AG04450 (cell line): ENCODE measurements at regions not wholly inside any gene's neighbourhood (a gene's known extent, or its start where the extent isn't known, plus 50 kb on each side); places are given as distances from the start of the nearest gene placed in this dataset.
A peak's percentile ranks its signal among the peaks of the same experiment; 100 is the strongest.

Source experiments
- CTCF ChIA-PET: fragments of 300-600, 350-600 bp; formaldehyde crosslinking; extraction: SDS; loops from one replicate; lab custom pipeline; 2022; ENCODE audit warnings: antibody characterized with exemption, inconsistent platforms; lab: Charles Lee
- POLR2A ChIA-PET: fragments of 350-600 bp; formaldehyde crosslinking; extraction: SDS; loops from one replicate; lab custom pipeline; 2021; ENCODE audit warnings: antibody characterized with exemption, inconsistent platforms; lab: Yijun Ruan, JAX
- DNase-seq: peaks from one replicate; pipeline ENCODE4 v3.0.0-alpha.2; 2011; ENCODE audit warnings: low read depth, low spot score
- H3K27ac ChIP-seq: one replicate; pipeline ENCODE4 v1.5.1; 2012; ENCODE audit warnings: low read depth, low read length, control low read depth
- H3K27me3 ChIP-seq: one replicate; pipeline ENCODE4 v1.6.0; 2012; ENCODE audit warnings: low read length; ENCODE audit not compliant: control insufficient read depth, insufficient read depth
- H3K4me3 ChIP-seq: 2 replicates; pipeline ENCODE4 v1.5.1; 2011; ENCODE audit warnings: mild to moderate bottlenecking, low read depth, low read length, control low read depth
- H3K9me3 ChIP-seq: 2 replicates; pipeline ENCODE4 v1.5.1; 2012; ENCODE audit warnings: low read length; ENCODE audit not compliant: control insufficient read depth, insufficient read depth
- CTCF ChIP-seq: IDR thresholded peaks from 2 replicates; pipeline ENCODE4 v1.5.1; 2011; ENCODE audit warnings: low read depth, low read length, control low read depth, inconsistent platforms

GRCh38 chr20:4585104-4585753 lies 101.0 kb upstream of the PRNP start:
- ChIA-PET POLR2A (interaction anchor here (0.6 to 0.7 kb wide), 2 partner anchors 338 to 1933 kb away, joined by 4 to 5 read pairs; partner anchors contain the start of gene NOP56), CTCF (no interaction called here)
- Histone ChIP-seq H3K27me3 (no peaks in the 10 kb centered on the region), H3K4me3 (no peak overlapping the region), H3K27ac (no peak overlapping the region), H3K9me3 (peaks cover 3% of the 10 kb centered on the region; the same call in 1 of the 2 replicates)
- DNase-seq, result no peak
- no peak for TF ChIP-seq CTCF

GRCh38 chr20:4584510-4584909 lies 101.7 kb upstream of the PRNP start:
- Histone ChIP-seq H3K4me3 (no peak overlapping the region), H3K9me3 (peaks cover 3% of the 10 kb centered on the region; the same call in 1 of the 2 replicates), H3K27ac (no peak overlapping the region), H3K27me3 (no peaks in the 10 kb centered on the region)
- TF ChIP-seq CTCF, result no peak
- no peak for DNase-seq
- ChIA-PET CTCF (no interaction called here), POLR2A (interaction anchor here (0.7 kb wide), 1 partner anchor 83 kb away, joined by 3 read pairs; no protein-coding TSS in a partner anchor)

GRCh38 chr20:4581838-4582237 lies 104.4 kb upstream of the PRNP start:
- H3K4me3 ChIP-seq, result no peak overlapping the region
- H3K9me3 ChIP-seq, result peaks cover 3% of the 10 kb centered on the region; the same call in 1 of the 2 replicates
- ChIA-PET POLR2A (no interaction called here), CTCF (no interaction called here)
- DNase-seq, result no peak
- H3K27ac ChIP-seq, result no peak overlapping the region
- no peaks in the 10 kb centered on the region for H3K27me3 ChIP-seq
- no peak for TF ChIP-seq CTCF

- Histone ChIP-seq H3K27ac (no peak overlapping the region), H3K4me3 (no peak overlapping the region), H3K9me3 (no peaks in the 10 kb centered on the region), H3K27me3 (no peaks in the 10 kb centered on the region)
- ChIA-PET CTCF (no interaction called here), POLR2A (no interaction called here)
- DNase-seq, result no peak
- TF ChIP-seq CTCF, result no peak
Observed at GRCh38 chr20:4578375-4578774, 107.9 kb upstream of the PRNP start.

GRCh38 chr20:4574356-4574690 lies 111.9 kb upstream of the PRNP start:
- DNase-seq, result no peak
- ChIA-PET CTCF (no interaction called here), POLR2A (no interaction called here)
- no peak overlapping the region for H3K4me3 ChIP-seq
- peak overlapping the region; percentile 85 for H3K27ac ChIP-seq
- no peak for TF ChIP-seq CTCF
- no peaks in the 10 kb centered on the region for H3K27me3 ChIP-seq
- no peaks in the 10 kb centered on the region for H3K9me3 ChIP-seq
